Transverse colon (tissue), 4 donors: ENCODE measurements at regions not wholly inside any gene's neighbourhood (a gene's known extent, or its start where the extent isn't known, plus 50 kb on each side); places are given as distances from the start of the nearest gene placed in this dataset.

Experiments used
- CTCF ChIP-seq, 5 experiments: fragments of 200-600 bp in 3 of 5; fragments of 450-650 bp in 2 of 5; sonication (generic) in 3 of 5; IDR thresholded peaks; 1 replicate in 2 of 5; 2 replicates in 3 of 5; pipeline ENCODE4 v1.5.1; 2016 to 2017; ENCODE audit warnings: antibody characterized with exemption in 5 of 5, inconsistent platforms in 3 of 5, mild to moderate bottlenecking in 2 of 5, moderate library complexity in 1 of 5
- EP300 ChIP-seq: sonication (generic); formaldehyde crosslinking; IDR thresholded peaks from one replicate; pipeline ENCODE4 v1.6.1; 2017; ENCODE audit warnings: antibody characterized with exemption, low read depth
- POLR2A ChIP-seq: fragments of 450-650 bp; IDR thresholded peaks from one replicate; pipeline ENCODE4 v1.6.1; 2016; ENCODE audit warnings: antibody characterized with exemption, mild to moderate bottlenecking, moderate library complexity
- POLR2AphosphoS5 ChIP-seq, 3 donors: sonication (generic); formaldehyde crosslinking; IDR thresholded peaks; one replicate each; pipeline ENCODE4 v1.6.1; 2016; ENCODE audit warnings: antibody characterized with exemption in 3 of 3

- TF ChIP-seq CTCF (IDR thresholded peaks at IDR 0.05) (no peak), POLR2A (no peak), EP300 (no peak), POLR2AphosphoS5 (IDR thresholded peaks at IDR 0.05) (no peak)
Observed at GRCh38 chr6:132126150-132126549, 175.0 kb upstream of the CCN2 start.
